Heart left ventricle (tissue), 13 donors: ENCODE measurements at regions not wholly inside any gene's neighbourhood (a gene's known extent, or its start where the extent isn't known, plus 50 kb on each side); places are given as distances from the start of the nearest gene placed in this dataset.

Experiments used
- POLR2A ChIP-seq, 2 donors: fragments of 450-650 bp; IDR thresholded peaks; one replicate each; pipeline ENCODE4 v1.6.1; 2017; ENCODE audit warnings: antibody characterized with exemption in 2 of 2, mild to moderate bottlenecking in 2 of 2, moderate library complexity in 2 of 2
- TF ChIP-seq, protein P1 (sequence below), 12 donors: fragments of 200-600 bp; sonication (generic) in 4 of 12; IDR thresholded peaks; one replicate each; pipeline versions ENCODE4 v1.5.0 to v1.8.0; 2018 to 2022; ENCODE audit warnings: antibody characterized with exemption in 12 of 12, mild to moderate bottlenecking in 5 of 12
- donor health status: ischemic (EF 13 %, LVEDD 7.1; RV severe dilation, severe dysfunction).
- donor health status: DM: no; HTN: yes; CAD: no.
- donor health status: DM: no; HTN: no; CAD: no.
- donor health status: ischemic (EF 25% LVEDD 6.9; RV normal size, moderate dysfunction).
- donor health status: ischemic (EF 25% LVEDD 5.7; RV mildly dilated, moderate dysfunction).
- donor health status: ischemic (EF 35%, LVEDD 5.7; RV mildly dilated, moderate dysfunction).
- donor health status: nonischemic (EF 11% LVEDD 7.7; RV severe dilation, severe dysfunction).
- donor health status: DM: yes; HTN: yes; CAD: no.
- donor health status: PGD.
- donor health status: ischemic (EF 29% LVEDD 5.4; RV normal size, mild dysfunction).
- donor health status: nonischemic (EF 23%, LVEDD 6.1; RV moderate dilation, normal function).

DNA sequence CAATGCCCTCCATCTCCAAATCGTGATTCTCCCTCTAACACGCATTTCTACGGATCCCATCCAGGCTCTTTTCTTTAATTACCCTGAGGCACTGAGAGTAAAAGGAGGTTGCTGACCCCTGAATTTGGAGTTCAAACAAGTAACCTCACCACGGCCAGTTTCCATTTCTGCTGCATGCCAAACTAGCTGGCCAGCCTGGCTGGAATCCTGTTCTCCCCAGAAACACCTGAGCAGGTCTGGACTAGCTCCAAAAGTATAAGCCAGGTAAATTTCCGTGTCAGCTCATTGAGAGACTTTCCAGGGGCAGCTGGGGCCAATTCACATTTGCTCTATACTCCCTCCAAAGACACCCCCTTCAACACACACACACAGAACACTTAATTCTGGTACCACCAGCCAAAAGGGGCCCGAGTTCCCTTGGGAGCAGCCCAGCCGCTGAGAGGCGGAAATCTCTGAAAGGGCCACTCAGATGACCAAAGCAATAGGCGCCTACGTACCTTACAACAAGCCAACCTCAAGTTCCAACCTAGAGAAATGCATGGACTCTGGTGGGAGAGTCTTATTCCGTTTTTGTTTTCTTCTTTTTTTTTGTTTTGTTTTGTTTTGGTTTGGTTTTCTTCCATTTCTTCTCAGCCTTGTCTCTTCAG lies 131.4 kb downstream of the NDUFA12 start:
- TF ChIP-seq, protein P1, sequence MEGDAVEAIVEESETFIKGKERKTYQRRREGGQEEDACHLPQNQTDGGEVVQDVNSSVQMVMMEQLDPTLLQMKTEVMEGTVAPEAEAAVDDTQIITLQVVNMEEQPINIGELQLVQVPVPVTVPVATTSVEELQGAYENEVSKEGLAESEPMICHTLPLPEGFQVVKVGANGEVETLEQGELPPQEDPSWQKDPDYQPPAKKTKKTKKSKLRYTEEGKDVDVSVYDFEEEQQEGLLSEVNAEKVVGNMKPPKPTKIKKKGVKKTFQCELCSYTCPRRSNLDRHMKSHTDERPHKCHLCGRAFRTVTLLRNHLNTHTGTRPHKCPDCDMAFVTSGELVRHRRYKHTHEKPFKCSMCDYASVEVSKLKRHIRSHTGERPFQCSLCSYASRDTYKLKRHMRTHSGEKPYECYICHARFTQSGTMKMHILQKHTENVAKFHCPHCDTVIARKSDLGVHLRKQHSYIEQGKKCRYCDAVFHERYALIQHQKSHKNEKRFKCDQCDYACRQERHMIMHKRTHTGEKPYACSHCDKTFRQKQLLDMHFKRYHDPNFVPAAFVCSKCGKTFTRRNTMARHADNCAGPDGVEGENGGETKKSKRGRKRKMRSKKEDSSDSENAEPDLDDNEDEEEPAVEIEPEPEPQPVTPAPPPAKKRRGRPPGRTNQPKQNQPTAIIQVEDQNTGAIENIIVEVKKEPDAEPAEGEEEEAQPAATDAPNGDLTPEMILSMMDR (IDR thresholded peaks at IDR 0.05) = no peak
- TF ChIP-seq POLR2A (IDR thresholded peaks at IDR 0.05) = no peak
